ENCODE measurements at regions not wholly inside any gene's neighbourhood (a gene's known extent, or its start where the extent isn't known, plus 50 kb on each side); places are given as distances from the start of the nearest gene placed in this dataset.

- no peak for DNase-seq (ENCODE audit: low read depth)
Observed at GRCh38 chr13:105485081-105485480, 1050.4 kb downstream of the EFNB2 start.

- DNase-seq (ENCODE audit: low read depth) = peak; percentile 17
Observed at GRCh38 chr13:105474983-105475610, 1060.4 kb downstream of the EFNB2 start.

GRCh38 chr13:105471673-105472072 lies 1063.8 kb downstream of the EFNB2 start:
- no peak for DNase-seq (ENCODE audit: low read depth)

- DNase-seq (ENCODE audit: low read depth) = no peak
Observed at GRCh38 chr13:105466376-105466775, 1069.1 kb downstream of the EFNB2 start.

- no peak for DNase-seq (ENCODE audit: low read depth)
Observed at GRCh38 chr13:105465745-105466144, 1069.7 kb downstream of the EFNB2 start, which contains the start of gene DAOA. Gene DAOA (plus strand): TSS chr13:105466045.

- no peak for DNase-seq (ENCODE audit: low read depth)
Observed at GRCh38 chr13:105465251-105465650, 1070.2 kb downstream of the EFNB2 start.

GRCh38 chr13:105464249-105464648 lies 1071.2 kb downstream of the EFNB2 start:
- DNase-seq (ENCODE audit: low read depth) = no peak

GRCh38 chr13:105463011-105463501 lies 1072.4 kb downstream of the EFNB2 start:
- DNase-seq (ENCODE audit: low read depth) = no peak

- DNase-seq (ENCODE audit: low read depth) = no peak
Observed at GRCh38 chr13:105462098-105462497, 1073.4 kb downstream of the EFNB2 start.

- DNase-seq (ENCODE audit: low read depth) = no peak
Observed at GRCh38 chr13:105452895-105453294, 1082.6 kb downstream of the EFNB2 start.

GRCh38 chr13:105450784-105451183 lies 1084.7 kb downstream of the EFNB2 start:
- DNase-seq (ENCODE audit: low read depth) = no peak

- no peak for DNase-seq (ENCODE audit: low read depth)
Observed at GRCh38 chr13:105448811-105449210, 1086.7 kb downstream of the EFNB2 start.

- DNase-seq (ENCODE audit: low read depth) = no peak
Observed at GRCh38 chr13:105446197-105446596, 1089.3 kb downstream of the EFNB2 start.

- DNase-seq (ENCODE audit: low read depth) = no peak
Observed at GRCh38 chr13:105445796-105446195, 1089.7 kb downstream of the EFNB2 start.

GRCh38 chr13:105442949-105443699 lies 1092.3 kb downstream of the EFNB2 start:
- DNase-seq (ENCODE audit: low read depth) = peak; percentile 89

GRCh38 chr13:105442040-105442439 lies 1093.4 kb downstream of the EFNB2 start:
- DNase-seq (ENCODE audit: low read depth) = no peak

GRCh38 chr13:105441051-105441750 lies 1094.3 kb downstream of the EFNB2 start:
- DNase-seq (ENCODE audit: low read depth) = no peak

- DNase-seq (ENCODE audit: low read depth) = no peak
Observed at GRCh38 chr13:105436943-105437342, 1098.5 kb downstream of the EFNB2 start.

GRCh38 chr13:105432438-105432837 lies 1103.0 kb downstream of the EFNB2 start:
- DNase-seq (ENCODE audit: low read depth) = no peak

- DNase-seq (ENCODE audit: low read depth) = peak; percentile 54
Observed at GRCh38 chr13:105428811-105429210, 1106.7 kb downstream of the EFNB2 start.

- DNase-seq (ENCODE audit: low read depth) = no peak
Observed at GRCh38 chr13:105426441-105426840, 1109.0 kb downstream of the EFNB2 start.

GRCh38 chr13:105414639-105415038 lies 1120.8 kb downstream of the EFNB2 start:
- no peak for DNase-seq (ENCODE audit: low read depth)

Measured in myocyte (in vitro differentiated cells).